GM19035 (cell line): ENCODE measurements at regions not wholly inside any gene's neighbourhood (a gene's known extent, or its start where the extent isn't known, plus 50 kb on each side); places are given as distances from the start of the nearest gene placed in this dataset.
A peak's percentile ranks its signal among the peaks of the same experiment; 100 is the strongest.

ENCODE experiments used
- ATAC-seq: cut with Tn5 transposase; IDR thresholded peaks from one replicate; pipeline ENCODE4 v1.9.1; 2021; ENCODE audit not compliant: unreplicated experiment

DNA sequence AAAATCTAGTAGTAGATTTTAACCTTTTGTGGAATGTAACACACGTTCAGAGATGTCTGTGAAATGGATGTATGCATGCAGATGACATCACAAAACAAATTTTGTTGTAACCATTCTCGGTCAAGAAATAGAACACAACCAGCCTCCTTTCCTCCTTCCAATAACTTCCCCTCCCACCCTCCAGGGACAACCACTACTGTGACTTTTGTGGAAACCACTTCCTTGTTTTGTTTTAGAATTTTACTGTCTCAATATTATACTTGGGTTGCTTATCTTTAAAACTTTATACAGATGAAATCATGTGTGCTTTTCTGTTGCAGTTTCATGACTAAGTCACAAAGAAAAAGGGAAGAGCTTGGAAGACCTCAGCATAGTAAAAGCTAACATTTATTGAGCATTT, 189.4 kb upstream of the NCAM1 start:
- no peak for ATAC-seq

DNA sequence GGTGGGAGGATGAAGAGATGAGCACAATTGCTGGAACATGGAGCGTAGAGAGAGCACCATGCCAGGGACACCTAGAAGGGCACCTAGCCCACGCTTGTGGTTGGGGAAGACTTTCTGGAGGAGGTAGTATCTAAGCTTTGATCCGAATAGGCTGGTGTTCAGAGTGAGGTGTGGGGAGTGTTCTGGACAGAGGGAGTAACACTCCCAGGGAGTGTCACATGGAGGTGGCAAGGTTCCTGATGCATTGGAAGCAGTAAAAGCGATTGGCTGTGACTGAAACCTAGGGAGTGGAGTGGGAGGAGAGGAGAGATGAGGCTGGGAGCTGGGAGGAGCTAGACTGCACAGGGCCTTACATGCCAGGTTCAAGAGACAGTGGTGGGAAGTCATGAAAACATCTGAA, 188.0 kb upstream of the NCAM1 start:
- ATAC-seq: no peak

DNA sequence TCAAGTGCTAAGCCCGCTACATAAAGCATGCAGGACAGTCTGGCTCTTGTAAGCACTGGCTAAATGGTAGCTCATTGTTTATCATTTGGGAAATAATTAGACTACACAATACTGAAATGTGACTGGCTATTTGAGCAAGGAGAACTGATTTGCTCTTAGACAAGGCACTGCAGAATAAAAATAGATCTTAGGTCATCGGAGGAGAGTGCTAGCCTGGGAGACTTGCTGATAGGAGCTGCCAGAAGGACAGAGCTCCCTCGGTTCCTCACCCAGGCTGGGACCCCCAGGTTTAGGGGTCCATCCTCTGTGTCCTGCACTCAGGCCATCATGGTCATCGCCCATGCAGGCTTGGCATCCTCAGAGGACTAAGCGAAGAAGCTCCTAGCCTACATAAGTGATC, 184.4 kb upstream of the NCAM1 start:
- no peak for ATAC-seq

DNA sequence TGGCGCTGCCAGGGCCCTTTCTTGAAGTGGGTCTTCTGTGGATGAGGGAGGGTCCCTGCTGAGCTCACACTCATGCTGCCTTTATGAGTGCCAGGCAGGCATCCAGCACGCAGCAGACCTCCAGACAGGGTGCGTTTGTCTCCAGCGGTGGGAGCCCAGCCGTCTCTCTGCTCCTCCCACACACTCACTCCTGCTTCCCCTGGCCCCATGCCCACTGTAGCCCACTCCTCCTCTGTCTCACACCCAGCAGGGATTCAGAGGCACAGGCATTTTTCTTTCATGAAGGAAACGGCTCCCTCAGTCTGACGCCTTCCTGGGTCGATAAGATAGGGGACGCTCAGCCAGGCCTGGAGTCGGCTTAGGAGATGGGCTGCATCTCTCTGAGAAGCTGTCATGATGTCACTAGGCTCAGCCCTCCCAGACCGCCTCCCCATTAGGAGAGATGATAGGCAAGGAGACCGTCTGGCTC, 183.9 kb upstream of the NCAM1 start:
- no peak for ATAC-seq

DNA sequence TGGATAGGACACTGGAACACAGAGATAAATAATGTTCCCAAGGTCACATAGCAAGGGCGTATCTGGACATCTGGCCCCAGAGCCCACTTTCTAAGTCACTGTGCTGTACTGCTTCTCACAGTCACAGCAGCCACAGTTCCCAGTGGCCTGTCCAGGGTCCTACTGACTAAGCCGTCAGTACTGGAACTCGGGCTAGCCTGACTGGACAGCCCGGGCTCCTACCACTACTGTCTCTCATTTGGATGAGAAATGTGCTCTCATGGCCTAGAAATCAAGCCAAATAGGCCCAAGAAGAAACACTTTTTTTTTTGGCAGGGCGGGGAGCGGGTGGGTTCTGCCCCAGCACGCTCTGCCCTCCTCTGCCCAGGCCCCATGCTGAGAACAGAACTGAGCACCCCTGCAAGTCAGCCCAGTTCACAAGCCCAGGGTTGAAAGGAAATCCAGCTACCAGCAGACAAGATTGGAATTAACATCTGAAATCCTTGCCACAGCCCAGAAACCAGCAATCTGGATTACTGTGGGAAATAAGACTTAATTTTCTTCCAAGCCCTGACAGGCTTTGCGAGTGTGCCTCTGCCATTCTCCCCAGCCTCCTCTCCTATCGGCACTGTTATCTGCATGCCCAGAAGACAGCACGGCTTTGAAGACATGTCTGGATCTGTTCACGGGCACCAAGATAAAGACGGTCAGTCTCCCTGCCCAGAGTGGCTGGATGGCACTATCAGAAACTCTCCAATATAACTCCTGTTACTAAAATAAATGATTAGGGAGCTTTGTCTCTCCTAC, 182.9 kb upstream of the NCAM1 start:
- no peak for ATAC-seq

DNA sequence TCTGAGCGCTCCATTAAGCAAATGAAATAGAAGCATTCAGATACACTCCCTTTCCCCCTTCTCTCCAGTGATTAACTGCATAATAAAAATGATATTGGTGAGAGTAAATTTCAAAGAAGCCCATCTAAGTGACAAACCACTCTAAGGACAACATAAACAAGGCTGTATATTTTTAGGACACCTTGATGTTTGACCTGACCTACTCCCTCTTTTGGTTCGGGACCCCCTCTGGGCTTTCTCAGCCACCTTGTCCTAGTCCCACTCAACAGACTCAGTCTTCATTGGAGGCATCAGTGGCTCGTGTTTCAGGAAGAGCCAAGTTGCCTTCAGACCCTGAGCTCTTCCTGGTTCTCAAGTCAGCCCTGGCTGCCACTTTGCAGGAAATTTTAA, 182.3 kb upstream of the NCAM1 start:
- ATAC-seq: no peak

DNA sequence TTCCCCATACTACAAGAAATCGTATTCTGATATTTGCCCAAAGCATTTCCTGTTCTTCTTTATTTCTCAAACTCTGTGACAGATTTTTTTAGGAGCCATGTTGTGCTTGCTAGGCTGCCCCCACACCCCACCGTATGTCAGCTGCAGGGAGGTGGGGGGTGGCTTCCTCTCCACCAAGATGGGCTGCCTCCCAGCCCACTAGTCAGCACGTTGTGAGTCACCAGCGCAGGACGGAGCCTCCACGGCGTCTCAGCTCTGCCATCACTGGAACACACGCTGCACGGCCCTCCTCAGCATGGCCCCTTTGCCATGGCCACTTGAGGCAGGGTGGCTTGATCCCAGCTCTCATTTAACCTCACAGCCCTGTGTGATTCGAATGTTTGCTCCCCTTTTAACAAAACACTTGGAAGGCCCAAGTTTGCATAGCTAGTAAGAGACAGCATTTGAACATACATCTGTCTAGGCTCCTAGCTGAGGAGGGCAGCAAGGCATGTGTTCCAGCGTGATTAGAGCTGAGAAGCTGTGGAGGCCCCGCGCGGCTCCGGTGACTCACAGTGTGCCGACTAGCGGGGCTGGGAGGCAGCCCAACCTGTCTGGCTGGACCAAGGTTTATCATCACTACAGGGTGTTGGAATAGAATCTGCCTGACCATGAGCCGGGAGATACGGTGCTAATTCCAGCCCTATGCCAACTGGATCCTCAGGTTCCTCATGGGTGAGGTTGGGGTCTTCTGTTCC, 180.7 kb upstream of the NCAM1 start:
- no peak for ATAC-seq

DNA sequence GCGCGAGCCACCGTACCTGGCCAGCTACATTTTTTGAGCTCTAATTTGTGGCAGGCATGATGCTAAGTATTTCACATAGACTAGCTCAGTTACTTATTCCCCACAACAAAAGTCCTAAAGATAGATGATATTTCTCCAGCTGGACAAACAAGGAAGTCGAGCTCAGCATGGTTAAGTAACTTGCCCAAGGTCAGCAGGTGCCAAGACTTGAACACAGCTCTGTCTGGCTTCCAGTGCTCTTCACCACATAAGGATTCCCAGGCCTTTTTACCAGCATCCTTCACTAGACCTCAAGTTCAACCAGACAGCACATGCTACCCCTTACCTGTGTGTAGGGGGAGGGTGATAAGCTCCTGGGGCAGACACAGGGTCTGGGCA, 177.3 kb upstream of the NCAM1 start:
- no peak for ATAC-seq

DNA sequence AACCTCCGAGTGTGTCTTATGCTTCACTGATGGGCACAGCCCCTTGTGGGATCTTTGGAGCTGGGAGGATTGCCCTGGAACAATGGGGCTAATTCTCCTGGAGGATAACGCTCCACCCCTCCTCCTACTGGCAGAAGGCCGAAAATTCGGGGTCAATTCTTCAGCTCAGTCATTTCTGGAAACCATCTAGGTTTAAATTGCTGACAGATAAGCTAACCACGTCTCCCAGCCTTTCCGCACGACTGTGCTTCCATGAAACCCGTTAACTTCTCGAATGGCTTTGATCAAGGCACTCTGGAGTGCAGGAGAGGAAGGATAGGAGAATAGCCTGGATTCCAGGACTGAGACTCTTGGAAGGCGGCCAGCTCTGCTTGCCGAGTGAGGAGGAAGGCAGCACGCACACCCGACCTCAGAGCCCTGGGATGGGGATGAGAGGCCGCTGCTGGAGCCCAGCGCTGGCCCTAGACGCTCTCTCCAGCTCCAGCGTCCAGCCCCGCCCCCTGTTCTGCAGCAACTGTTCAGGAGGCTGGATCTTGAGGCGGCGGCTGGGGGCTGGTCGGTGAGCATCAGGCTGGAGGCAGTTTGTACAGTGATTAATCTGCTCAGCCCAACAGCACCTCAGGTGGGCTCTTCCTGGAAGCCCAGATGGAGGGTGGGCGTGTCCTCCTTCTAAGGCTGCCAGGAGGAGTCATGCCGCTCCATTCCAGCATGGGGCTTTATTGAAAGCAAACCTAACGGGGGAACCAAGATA, 176.7 kb upstream of the NCAM1 start:
- ATAC-seq: no peak

DNA sequence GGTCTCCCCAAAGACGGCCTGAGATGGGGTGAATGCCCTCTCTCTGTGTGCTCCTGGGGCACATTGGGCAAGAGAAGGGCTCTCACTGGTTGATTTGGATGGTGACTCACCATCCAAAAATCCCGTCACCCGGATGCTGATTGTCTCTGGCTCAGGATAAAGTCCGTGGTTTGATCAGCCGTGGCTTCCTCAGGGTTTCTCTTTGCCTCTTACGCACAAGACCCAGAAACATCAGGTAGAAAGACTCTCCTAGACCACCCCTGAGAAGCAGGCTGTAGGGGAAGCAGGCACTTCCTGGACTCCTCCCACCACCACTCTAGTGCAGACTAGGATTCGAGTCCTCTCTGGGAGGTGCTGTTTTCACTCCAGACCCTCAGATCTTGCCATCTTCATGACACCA, 176.1 kb upstream of the NCAM1 start:
- no peak for ATAC-seq

DNA sequence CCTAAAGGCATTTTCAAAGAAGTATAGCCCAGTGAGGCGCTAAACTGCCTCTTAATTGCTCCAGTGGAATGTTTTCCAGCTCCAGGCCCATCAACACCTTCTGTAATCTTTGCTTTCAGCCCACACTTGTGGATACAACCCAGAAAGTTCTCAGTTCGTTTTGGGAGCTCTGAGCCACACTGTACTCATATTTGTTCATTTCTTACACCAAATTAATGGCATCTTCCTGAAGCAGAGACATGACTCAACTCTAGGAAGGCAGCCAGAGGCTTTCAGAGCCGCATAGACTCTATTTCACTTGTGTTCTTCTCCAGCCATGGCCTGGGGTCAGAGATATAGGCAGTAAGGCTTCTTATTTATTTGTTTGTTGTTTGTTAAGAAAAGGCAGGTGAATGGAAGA, 175.5 kb upstream of the NCAM1 start:
- ATAC-seq: no peak

DNA sequence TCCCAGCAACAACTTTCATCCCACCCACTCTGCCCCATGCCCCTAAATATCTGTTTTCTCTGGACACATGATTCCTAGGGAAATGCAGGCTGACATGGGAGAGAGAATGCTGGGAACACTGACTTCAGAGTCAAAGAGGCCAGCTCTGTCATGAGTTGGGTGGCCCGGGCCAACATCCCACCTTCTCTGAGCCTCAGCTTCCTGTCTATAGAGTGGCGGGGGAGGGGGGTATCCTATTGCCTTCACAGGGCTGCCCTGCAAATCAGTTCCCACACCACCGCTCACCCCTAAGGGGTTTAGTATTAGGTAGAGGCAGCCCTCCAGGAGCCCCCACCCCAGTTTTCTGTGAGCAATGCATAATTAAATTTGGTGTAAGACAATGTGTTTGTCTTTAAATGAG, 175.0 kb upstream of the NCAM1 start:
- ATAC-seq: no peak

DNA sequence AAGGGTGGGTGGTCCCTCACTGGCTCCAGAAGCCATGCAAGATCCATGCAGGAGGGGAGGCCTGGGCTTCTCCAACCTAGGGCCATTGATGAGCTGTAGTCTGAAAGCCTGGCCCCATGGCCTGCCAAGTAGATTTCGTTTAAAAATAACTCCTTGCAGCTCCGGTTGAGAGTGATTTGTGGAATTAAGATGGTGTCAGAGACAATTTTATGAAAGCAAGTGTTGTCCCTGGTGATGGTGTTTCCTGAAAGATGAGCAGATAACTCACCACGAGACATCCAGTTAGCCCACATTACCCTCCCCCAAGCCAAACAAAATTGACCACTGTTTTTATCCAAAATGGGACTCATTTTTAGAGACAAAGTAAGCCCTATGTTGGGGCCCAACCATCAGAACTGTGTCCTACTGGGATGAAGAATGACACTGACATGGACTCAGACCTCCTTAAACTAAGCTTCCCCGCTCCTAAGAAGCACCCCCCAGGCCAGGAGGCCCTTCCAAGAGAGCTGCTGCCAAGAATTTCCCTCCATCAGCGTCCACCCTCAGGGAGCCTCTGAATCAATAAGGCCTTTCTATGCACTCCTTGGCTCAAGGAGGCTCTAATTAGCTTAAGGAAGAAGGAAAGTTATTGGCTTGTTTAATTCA, 174.2 kb upstream of the NCAM1 start:
- ATAC-seq: no peak

DNA sequence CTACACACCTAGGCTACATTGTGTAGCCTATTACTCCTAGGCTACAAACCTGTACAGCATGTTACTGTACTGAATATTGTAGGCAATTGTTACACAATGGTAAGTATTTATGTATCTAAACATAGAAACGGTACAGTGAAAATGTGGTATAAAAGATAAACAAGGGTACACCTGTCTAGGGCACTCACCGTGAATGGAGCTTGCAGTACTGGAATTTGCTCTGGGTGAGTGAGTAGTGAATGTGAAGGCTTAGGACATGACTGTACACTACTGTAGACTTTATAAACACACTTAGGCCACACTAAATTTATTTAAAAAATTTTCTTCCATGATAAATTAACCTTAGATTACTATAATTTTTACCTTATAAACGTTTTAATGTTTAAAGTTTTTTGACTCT, 171.7 kb upstream of the NCAM1 start:
- no peak for ATAC-seq

DNA sequence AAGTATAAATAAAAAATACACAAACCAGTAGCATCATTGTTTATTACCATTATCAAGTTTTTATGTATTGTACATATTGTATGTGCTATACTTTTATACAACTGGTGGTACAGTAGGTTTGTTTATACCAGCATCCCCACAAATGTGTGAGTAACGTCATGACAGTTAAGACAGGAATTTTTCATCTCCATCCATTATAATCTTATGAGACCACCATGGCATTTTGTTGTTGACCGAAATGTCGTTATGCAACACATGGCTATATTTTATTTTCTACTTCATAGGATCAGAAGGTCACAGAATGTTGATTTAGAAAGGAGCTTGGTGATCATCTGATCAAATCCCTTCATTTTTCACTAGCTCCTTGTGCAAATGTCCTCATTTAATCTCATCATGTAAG, 170.9 kb upstream of the NCAM1 start:
- ATAC-seq: no peak

DNA sequence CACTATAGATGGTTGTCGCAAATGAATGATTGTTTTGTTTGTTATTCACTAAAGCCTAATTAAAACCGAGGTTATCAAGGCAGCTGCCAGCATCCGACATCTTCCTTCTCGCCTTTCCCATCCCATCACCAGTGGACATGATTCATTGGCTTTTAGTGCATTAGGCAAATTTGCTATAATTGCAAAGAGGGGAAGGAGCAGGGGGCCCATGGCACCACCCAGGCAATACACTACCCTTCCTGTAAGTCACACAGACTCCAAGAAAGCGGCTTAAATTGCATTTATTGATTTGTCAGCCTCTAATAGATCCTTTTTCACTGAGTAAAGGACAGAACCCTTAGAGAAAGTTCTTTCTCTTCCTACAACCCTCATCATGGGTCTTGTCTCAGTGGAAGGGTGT, 169.2 kb upstream of the NCAM1 start:
- no peak for ATAC-seq

DNA sequence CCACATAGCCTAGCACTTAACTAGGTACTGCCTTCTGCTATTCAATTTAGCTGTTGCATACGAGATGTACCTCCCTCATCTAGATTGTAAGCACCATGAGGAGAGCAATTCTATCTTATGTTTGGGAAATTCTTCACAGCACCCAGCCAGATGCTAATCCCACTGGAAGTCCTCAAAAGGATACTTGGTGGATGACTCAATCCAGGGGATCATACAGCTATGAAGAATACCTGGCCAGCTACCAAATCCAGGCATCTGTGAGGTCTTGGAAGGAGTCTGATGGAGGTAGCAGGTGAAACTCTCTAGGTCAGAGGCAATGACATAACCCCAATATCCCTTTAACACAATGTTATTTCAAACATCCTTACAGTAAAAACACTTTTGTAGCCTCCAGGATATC, 167.8 kb upstream of the NCAM1 start:
- no peak for ATAC-seq

DNA sequence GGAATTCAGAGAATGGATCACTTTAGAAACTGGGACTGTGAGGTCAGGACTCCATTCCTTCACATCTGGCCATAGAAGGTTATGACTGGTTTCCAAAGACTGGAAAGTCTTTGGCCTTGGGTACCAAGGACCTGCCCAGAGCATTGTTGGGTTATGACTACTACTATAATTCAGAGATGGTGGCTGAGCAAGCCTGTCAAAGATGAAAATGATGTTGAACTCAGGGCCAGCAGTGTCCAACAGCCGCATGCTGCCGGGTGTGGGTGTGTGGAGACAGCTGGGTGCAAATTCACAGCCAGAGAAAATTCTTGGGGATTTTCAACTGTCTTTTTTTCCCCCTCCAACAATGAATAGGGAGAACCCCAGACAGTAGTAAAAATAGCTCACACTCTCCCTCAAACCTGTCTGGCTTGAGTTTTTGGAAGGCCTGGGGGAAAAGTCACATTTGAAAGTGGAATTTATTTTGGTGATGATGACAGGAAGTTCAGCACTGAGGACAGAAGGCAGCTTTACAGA, 166.8 kb upstream of the NCAM1 start:
- no peak for ATAC-seq

DNA sequence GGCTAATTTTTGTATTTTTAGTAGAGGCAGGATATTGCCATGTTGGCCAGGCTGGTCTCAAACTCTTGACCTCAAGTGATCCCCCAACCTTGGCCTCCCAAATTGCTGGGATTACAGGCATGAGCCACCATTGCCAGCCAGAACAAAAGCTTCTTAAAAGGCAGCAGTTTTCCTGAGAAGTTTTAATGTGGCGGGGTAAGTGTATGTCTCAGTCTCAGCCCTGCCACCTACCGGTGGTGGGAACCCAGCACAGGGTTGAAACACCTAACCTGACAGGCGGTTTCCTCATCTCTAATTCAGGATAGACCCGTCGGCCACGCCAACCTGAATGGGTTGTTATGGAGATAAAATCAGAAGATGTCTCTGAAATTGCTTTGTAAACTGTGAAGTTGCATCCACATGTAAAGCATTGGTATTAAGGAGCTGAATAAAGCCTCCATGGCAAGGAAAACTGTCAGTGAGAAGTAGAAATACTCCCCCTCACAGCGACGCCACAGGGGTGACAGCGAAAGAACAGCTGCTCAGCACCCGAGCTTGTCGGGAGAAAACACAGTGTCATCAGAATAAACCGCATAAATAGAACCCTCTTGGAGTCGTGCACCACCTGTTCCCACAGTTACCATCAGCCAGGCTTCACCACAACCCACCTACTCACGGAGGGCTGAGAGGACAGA, 165.9 kb upstream of the NCAM1 start:
- peak; percentile 52 for ATAC-seq

DNA sequence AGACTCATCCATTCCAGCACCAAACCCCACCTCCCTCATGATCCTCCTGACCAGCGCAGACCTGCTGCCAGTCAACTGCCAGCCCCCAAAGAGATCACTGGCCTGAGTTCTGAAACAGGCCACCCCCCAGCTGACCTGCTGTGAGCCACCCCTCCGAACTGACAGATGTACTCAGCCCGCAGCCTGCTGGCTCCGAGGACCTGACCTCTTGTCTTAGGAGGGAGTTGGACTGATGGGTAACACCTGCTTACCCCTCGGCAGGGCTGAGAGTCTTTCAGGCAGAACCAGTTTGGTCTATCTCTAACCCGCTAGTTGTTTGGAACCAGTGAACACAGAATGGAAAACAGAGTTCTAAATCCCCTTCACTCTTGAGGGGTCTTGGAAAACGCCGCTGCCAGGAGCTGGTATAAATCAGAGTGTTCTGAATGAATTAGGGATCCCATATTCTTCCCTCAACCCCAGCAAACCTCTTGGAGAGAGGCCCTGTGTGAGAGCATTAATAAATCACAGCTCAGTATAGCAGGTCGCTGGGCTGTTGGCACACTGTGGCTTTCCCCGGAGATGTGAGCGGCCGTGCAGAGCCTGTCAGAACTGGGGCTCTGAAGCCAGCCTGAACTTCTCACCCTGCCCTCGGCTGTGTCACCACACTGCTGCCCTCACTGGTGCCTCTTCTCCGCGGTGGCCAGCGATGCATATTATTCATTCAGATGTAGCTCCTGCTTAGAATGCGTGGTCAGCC, 165.1 kb upstream of the NCAM1 start:
- no peak for ATAC-seq
